Neuronal stem cell (in vitro differentiated cells): ENCODE measurements at regions not wholly inside any gene's neighbourhood (a gene's known extent, or its start where the extent isn't known, plus 50 kb on each side); places are given as distances from the start of the nearest gene placed in this dataset.
A peak's percentile ranks its signal among the peaks of the same experiment; 100 is the strongest.

Experiments used
- DNase-seq: peaks from one replicate; pipeline ENCODE4 v3.0.0-alpha.2; 2013; ENCODE audit warnings: low spot score
- H2AFZ ChIP-seq: one replicate; pipeline ENCODE4 v1.6.1; 2013; ENCODE audit warnings: mild to moderate bottlenecking, low read length, inconsistent platforms
- H2AK5ac ChIP-seq: 2 replicates; pipeline ENCODE4 v1.6.1; 2013; ENCODE audit warnings: low read depth, mild to moderate bottlenecking, inconsistent platforms, low read length, moderate library complexity, mixed read lengths
- H2BK120ac ChIP-seq: 2 replicates; pipeline ENCODE4 v1.6.1; 2013; ENCODE audit warnings: low read depth, mild to moderate bottlenecking, inconsistent platforms, low read length, moderate library complexity, mixed read lengths
- H2BK12ac ChIP-seq: one replicate; pipeline ENCODE4 v1.6.1; 2013; ENCODE audit warnings: low read length, inconsistent platforms
- H2BK15ac ChIP-seq: 2 replicates; pipeline ENCODE4 v1.6.1; 2013; ENCODE audit warnings: mild to moderate bottlenecking, low read length, inconsistent platforms, mixed read lengths
- H2BK5ac ChIP-seq: one replicate; pipeline ENCODE4 v1.6.1; 2013; ENCODE audit warnings: inconsistent platforms, mild to moderate bottlenecking, low read length, moderate library complexity
- H3K14ac ChIP-seq: one replicate; pipeline ENCODE4 v1.6.1; 2013; ENCODE audit warnings: low read length, inconsistent platforms
- H3K18ac ChIP-seq: 2 replicates; pipeline ENCODE4 v1.6.1; 2013; ENCODE audit warnings: low read length, inconsistent platforms
- H3K23ac ChIP-seq: 2 replicates; pipeline ENCODE4 v1.6.1; 2013; ENCODE audit warnings: low read depth, mild to moderate bottlenecking, mixed read lengths, low read length, inconsistent platforms; ENCODE audit not compliant: poor library complexity
- H3K27ac ChIP-seq: replicated peaks from 3 replicates; pipeline ENCODE4 v1.5.1; 2013; ENCODE audit warnings: low read length, inconsistent platforms
- H3K27me3 ChIP-seq, 3 experiments: 2 replicates each; pipeline ENCODE4 v1.6.1; 2013; ENCODE audit warnings: low read length in 3 of 3, mild to moderate bottlenecking in 2 of 3, inconsistent platforms in 1 of 3, low read depth in 1 of 3, mixed read lengths in 1 of 3, moderate library complexity in 1 of 3; ENCODE audit not compliant: control insufficient read depth in 3 of 3, insufficient read depth in 3 of 3
- H3K36me3 ChIP-seq, 2 donors: replicated peaks in 1 of 2; 2 replicates each; pipeline ENCODE4 v1.6.1; 2013; ENCODE audit warnings: low read length in 2 of 2; ENCODE audit not compliant: control insufficient read depth in 2 of 2, insufficient read depth in 2 of 2
- H3K4ac ChIP-seq: 2 replicates; pipeline ENCODE4 v1.6.1; 2013; ENCODE audit warnings: inconsistent platforms, mild to moderate bottlenecking, low read length, moderate library complexity
- H3K4me1 ChIP-seq, 2 donors: 1 replicate in 1 of 2; 2 replicates in 1 of 2; pipeline ENCODE4 v1.6.1; 2013; ENCODE audit warnings: low read length in 2 of 2, low read depth in 1 of 2; ENCODE audit not compliant: control insufficient read depth in 2 of 2, insufficient read depth in 1 of 2
- H3K4me2 ChIP-seq: one replicate; pipeline ENCODE4 v1.6.1; 2013; ENCODE audit warnings: mild to moderate bottlenecking, low read length, inconsistent platforms; ENCODE audit not compliant: insufficient read depth, poor library complexity, severe bottlenecking
- H3K4me3 ChIP-seq, 2 donors: 2 replicates each; pipeline ENCODE4 v1.5.1; 2013; ENCODE audit warnings: low read length in 2 of 2, mild to moderate bottlenecking in 2 of 2, inconsistent platforms in 1 of 2, moderate library complexity in 1 of 2
- H3K79me1 ChIP-seq: one replicate; pipeline ENCODE4 v1.6.1; 2013; ENCODE audit warnings: low read depth, mild to moderate bottlenecking, inconsistent platforms, low read length, moderate library complexity
- H3K9ac ChIP-seq: one replicate; pipeline ENCODE4 v1.6.1; 2013; ENCODE audit warnings: mild to moderate bottlenecking, low read depth, low read length, inconsistent platforms; ENCODE audit not compliant: poor library complexity
- H3K9me3 ChIP-seq, 2 donors: replicated peaks in 1 of 2; 2 replicates each; pipeline versions ENCODE3 to v1.6.1; 2013; ENCODE audit warnings: low read length in 2 of 2, mild to moderate bottlenecking in 2 of 2, inconsistent platforms in 1 of 2, low read depth in 1 of 2, mixed read lengths in 1 of 2, moderate library complexity in 1 of 2; ENCODE audit not compliant: control insufficient read depth in 2 of 2, insufficient read depth in 1 of 2
- H4K8ac ChIP-seq: one replicate; pipeline ENCODE4 v1.6.1; 2013; ENCODE audit warnings: low read depth, mild to moderate bottlenecking, inconsistent platforms, low read length, moderate library complexity
- H4K91ac ChIP-seq: one replicate; pipeline ENCODE4 v1.6.1; 2013; ENCODE audit warnings: low read length, low read depth, mild to moderate bottlenecking, inconsistent platforms; ENCODE audit not compliant: poor library complexity
- WGBS, 2 donors: extraction: QIAGEN DNeasy Blood & Tissue Kit; methylation state at CpG; one replicate each; pipeline ENCODE4 v1.1.7; 2013; ENCODE audit warnings: missing lambda C conversion rate in 2 of 2, mixed read lengths in 1 of 2; ENCODE audit not compliant: insufficient read length in 2 of 2, insufficient replicate concordance in 1 of 2; ENCODE audit errors: extremely low coverage in 2 of 2; 5-methylcytosine and 5-hydroxymethylcytosine counted together

DNA sequence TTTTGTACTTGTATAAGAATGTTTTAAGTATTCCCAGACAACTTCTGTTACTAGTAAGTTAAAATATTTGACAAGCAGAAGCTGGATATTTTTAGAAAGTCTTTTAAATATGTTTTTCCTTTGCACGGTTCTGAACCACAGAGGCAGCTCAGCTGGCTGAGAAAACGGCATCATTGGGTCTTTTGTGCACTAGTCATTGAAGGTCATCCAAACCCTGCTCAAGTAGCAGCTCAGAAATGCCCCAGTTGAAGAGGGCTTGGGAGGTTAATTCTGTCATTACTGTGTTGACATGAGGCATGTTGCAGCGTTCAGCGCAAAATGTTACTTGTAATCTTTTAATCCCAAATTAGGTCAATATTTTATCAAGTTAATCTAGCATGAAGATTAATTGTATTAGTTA, 383.7 kb upstream of the FAM241A start:
- no peak overlapping the region for H4K91ac ChIP-seq
- no peak overlapping the region for H2BK15ac ChIP-seq
- H3K18ac ChIP-seq, result no peak overlapping the region
- no peaks in the 10 kb centered on the region for H3K79me1 ChIP-seq
- DNase-seq, result no peak
- no peak overlapping the region for H4K8ac ChIP-seq
- H2AFZ ChIP-seq, result peak overlapping the region; percentile 67
- no peak overlapping the region for H3K23ac ChIP-seq
- no peak overlapping the region for H3K27ac ChIP-seq
- no peak overlapping the region for H3K4me3 ChIP-seq
- peaks cover 0 to 2% of the 10 kb centered on the region in 2 donors for H3K4me1 ChIP-seq
- no peak overlapping the region for H3K4ac ChIP-seq
- no peak overlapping the region for H2AK5ac ChIP-seq
- H2BK120ac ChIP-seq, result no peak overlapping the region
- no peak overlapping the region for H3K4me2 ChIP-seq
- H3K9ac ChIP-seq, result no peak overlapping the region
- no peak overlapping the region for H2BK5ac ChIP-seq
- H3K36me3 ChIP-seq, result no peaks in the 10 kb centered on the region
- no peak overlapping the region for H3K14ac ChIP-seq
- H3K27me3 ChIP-seq, result no peaks in the 10 kb centered on the region
- H2BK12ac ChIP-seq, result no peak overlapping the region
- no CpG with 5 or more reads among the region's 4 CpGs for WGBS, 2 donors
- H3K9me3 ChIP-seq, result no peaks in the 10 kb centered on the region

DNA sequence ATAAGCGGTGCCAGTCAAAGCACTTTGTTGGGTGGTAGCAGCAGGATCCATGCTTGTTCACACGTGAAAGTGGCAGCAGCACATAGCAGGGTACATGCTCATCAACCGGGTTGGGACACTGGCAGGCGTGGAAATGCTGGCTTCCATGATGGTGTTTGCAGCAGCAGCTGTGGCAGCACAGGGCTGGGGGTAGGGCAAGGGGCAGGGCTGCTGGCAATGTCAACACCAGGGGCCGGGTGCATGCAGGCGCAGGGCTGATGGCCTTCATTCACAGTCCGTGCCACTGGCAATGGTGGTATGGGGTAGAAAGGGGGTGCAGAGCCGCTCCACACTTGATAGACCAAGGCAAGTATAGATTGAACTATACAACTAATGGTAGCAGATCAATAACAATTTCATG, 374.7 kb upstream of the FAM241A start:
- no CpG with 5 or more reads among the region's 8 CpGs for WGBS, 2 donors
- Histone ChIP-seq H3K9me3 (no peaks in the 10 kb centered on the region), H2AK5ac (no peak overlapping the region), H3K23ac (no peak overlapping the region), H3K18ac (peak overlapping the region; percentile 81), H3K27me3 (no peaks in the 10 kb centered on the region), H3K79me1 (no peaks in the 10 kb centered on the region), H3K9ac (no peak overlapping the region), H2BK5ac (no peak overlapping the region), H3K4me2 (no peak overlapping the region), H2BK120ac (no peak overlapping the region), H3K14ac (no peak overlapping the region), H3K36me3 (no peaks in the 10 kb centered on the region), H3K4ac (peak overlapping the region; percentile 89), H2AFZ (peak overlapping the region; percentile 60), H2BK12ac (no peak overlapping the region), H3K27ac (no peak overlapping the region), H3K4me3 (peak overlapping the region in 1 of 2 donors; percentile 26), H3K4me1 (peaks cover 0 to 4% of the 10 kb centered on the region in 2 donors), H2BK15ac (no peak overlapping the region), H4K91ac (no peak overlapping the region), H4K8ac (peak overlapping the region; percentile 29)
- DNase-seq, result no peak

DNA sequence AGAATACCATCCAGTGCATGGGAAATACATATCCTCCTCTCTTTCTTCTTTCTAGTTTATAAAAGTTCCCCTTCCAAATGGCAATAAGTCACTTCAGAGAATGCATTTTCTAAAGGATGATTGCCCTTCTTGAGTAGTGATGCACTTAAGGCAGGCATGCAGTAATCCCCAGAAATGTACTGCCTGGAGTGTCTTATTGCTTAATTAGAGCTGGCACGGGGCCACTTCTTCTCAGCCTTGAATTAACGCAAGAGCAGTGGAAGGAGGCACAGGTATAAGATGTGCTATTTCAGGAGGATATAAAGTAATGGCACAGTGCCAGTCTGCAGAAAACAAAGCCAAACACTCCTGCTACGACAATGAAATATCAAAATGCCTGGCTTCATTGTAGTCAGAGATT, 371.4 kb upstream of the FAM241A start:
- H3K27ac ChIP-seq, result no peak overlapping the region
- DNase-seq, result no peak

DNA sequence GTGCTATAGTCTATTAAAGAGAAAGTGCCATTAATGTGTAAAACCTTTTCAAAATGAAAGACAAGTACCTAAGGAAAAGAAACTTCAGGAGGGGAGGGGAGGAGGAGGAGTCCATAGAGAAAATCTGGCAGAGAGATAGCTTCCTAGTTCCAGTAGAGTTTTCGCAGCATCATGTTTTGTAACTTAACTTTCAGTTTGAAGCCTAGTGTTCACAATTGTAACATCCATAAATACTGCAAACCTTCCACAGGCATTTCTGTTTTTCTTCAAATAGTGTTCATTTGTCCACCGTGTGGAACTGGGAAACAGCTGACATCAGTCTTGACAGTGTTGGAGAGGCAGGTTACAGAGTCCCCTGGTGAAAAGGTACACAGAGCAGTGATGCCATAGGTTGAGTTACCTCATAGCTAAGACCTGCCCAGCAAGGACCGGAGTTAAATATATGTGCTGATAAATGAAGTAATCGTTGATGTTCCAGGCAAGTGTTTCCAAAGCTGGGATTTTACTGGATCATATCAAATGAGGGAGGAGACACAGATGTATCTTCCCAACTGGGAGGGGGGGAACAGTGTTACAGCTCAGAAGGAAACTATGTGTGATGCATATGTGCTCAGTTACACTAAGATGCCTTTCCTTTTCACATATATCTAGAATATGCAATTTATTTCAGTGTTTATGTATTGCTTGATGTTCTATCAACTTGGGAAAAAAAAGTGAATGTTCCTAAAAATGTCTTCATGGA, 369.5 kb upstream of the FAM241A start:
- no peak overlapping the region for H3K4me2 ChIP-seq

More for the DNA sequence above, 371.4 kb upstream of the FAM241A start:
- no peaks in the 10 kb centered on the region for H3K79me1 ChIP-seq
- H3K4ac ChIP-seq, result no peak overlapping the region
- H2BK15ac ChIP-seq, result no peak overlapping the region
- no peak overlapping the region for H3K9ac ChIP-seq
- no peak overlapping the region for H4K91ac ChIP-seq
- no peak overlapping the region for H4K8ac ChIP-seq
- WGBS, 2 donors, result no CpG with 5 or more reads among the region's 3 CpGs
- no peak overlapping the region for H2AFZ ChIP-seq
- no peak overlapping the region for H2BK5ac ChIP-seq
- H2BK12ac ChIP-seq, result no peak overlapping the region
- no peak overlapping the region for H2AK5ac ChIP-seq
- no peaks in the 10 kb centered on the region for H3K36me3 ChIP-seq
- no peak overlapping the region for H3K14ac ChIP-seq
- H3K23ac ChIP-seq, result no peak overlapping the region
- no peak overlapping the region for H2BK120ac ChIP-seq
- no peak overlapping the region for H3K4me2 ChIP-seq
- H3K9me3 ChIP-seq, result no peaks in the 10 kb centered on the region
- no peak overlapping the region for H3K4me3 ChIP-seq
- H3K27me3 ChIP-seq, result no peaks in the 10 kb centered on the region
- peaks cover 0 to 4% of the 10 kb centered on the region in 2 donors for H3K4me1 ChIP-seq
- no peak overlapping the region for H3K18ac ChIP-seq

More for the DNA sequence above, 369.5 kb upstream of the FAM241A start:
- H3K79me1 ChIP-seq, result no peaks in the 10 kb centered on the region
- H2AK5ac ChIP-seq, result no peak overlapping the region
- no peak overlapping the region for H3K9ac ChIP-seq
- H2BK12ac ChIP-seq, result no peak overlapping the region
- no peak overlapping the region for H3K23ac ChIP-seq
- H3K9me3 ChIP-seq, result no peaks in the 10 kb centered on the region
- no peak overlapping the region for H2BK15ac ChIP-seq
- H3K27ac ChIP-seq, result no peak overlapping the region
- no CpG with 5 or more reads among the region's 4 CpGs for WGBS, 2 donors
- no peak overlapping the region for H3K4ac ChIP-seq
- no peak for DNase-seq
- no peak overlapping the region for H4K91ac ChIP-seq
- no peak overlapping the region for H3K14ac ChIP-seq
- H3K18ac ChIP-seq, result no peak overlapping the region
- H3K36me3 ChIP-seq, result no peaks in the 10 kb centered on the region
- H3K4me3 ChIP-seq, result no peak overlapping the region
- no peaks in the 10 kb centered on the region for H3K4me1 ChIP-seq
- H2BK120ac ChIP-seq, result no peak overlapping the region
- no peak overlapping the region for H4K8ac ChIP-seq
- no peak overlapping the region for H2BK5ac ChIP-seq
- no peak overlapping the region for H2AFZ ChIP-seq
- H3K27me3 ChIP-seq, result no peaks in the 10 kb centered on the region
